K562 (cell line): ENCODE measurements at regions not wholly inside any gene's neighbourhood (a gene's known extent, or its start where the extent isn't known, plus 50 kb on each side); places are given as distances from the start of the nearest gene placed in this dataset.

ENCODE experiments used
- CHD1 ChIP-seq: fragments of 200-600 bp; sonication (generic); IDR thresholded peaks from one replicate; pipeline ENCODE4 v1.6.1; 2012; ENCODE audit warnings: mild to moderate bottlenecking, moderate library complexity, low read length, inconsistent platforms
- EZH2 ChIP-seq: IDR thresholded peaks from 2 replicates; pipeline ENCODE4 v1.6.1; 2012; ENCODE audit warnings: low read depth, mild to moderate bottlenecking, inconsistent platforms, low read length, borderline replicate concordance
- POLR2A ChIP-seq: fragments of 450-650 bp; conservative IDR thresholded peaks from 2 replicates; pipeline ENCODE4 v1.6.1; 2016
- POLR2H ChIP-seq: IDR thresholded peaks from 2 replicates; pipeline ENCODE4 v1.6.1; 2016; ENCODE audit warnings: missing genetic modification characterization, low read depth, mild to moderate bottlenecking, control low read depth, missing compliant biosample characterization, moderate library complexity
- RCOR1 ChIP-seq, 2 experiments: IDR thresholded peaks; 2 replicates each; pipeline ENCODE4 v1.6.1; 2012; ENCODE audit warnings: low read depth in 2 of 2, low read length in 2 of 2, borderline replicate concordance in 1 of 2, improper control_type of control experiment in 1 of 2
- SREBF1 ChIP-seq: fragments of 150-350 bp; IDR thresholded peaks from 2 replicates; pipeline ENCODE4 v1.6.1; 2014; ENCODE audit warnings: antibody characterized with exemption, low read depth, low read length, borderline replicate concordance
- ZHX1 ChIP-seq: fragments of 150-350 bp; conservative IDR thresholded peaks from 2 replicates; pipeline ENCODE4 v1.6.1; 2014; ENCODE audit warnings: low read length
- ZNF778 ChIP-seq: fragments of 450-650 bp; formaldehyde crosslinking; IDR thresholded peaks from 2 replicates; pipeline ENCODE4 v1.4.0; 2020; ENCODE audit warnings: mild to moderate bottlenecking, moderate library complexity
- ZSCAN29 ChIP-seq: fragments of 450-650 bp; IDR thresholded peaks from 2 replicates; pipeline ENCODE4 v1.6.1; 2017

- no peak for TF ChIP-seq CHD1
- TF ChIP-seq POLR2H (tag) = no peak
- no peak for TF ChIP-seq POLR2A
- no peak for TF ChIP-seq SREBF1
- no peak for TF ChIP-seq EZH2
- TF ChIP-seq ZHX1 = no peak
- TF ChIP-seq ZNF778 (CRISPR knock-in tag) = no peak
- no peak for TF ChIP-seq RCOR1 (IDR thresholded peaks at IDR 0.05; ENCODE audit: borderline replicate concordance in 1 of 2, low read depth in 2 of 2, low read length in 2 of 2)
- no peak for TF ChIP-seq ZSCAN29
These were observed 119.5 kb downstream of the RTP5 start for GRCh38 chr2:241989074-241989473.
